ENCODE measurements at regions not wholly inside any gene's neighbourhood (a gene's known extent, or its start where the extent isn't known, plus 50 kb on each side); places are given as distances from the start of the nearest gene placed in this dataset.

DNA sequence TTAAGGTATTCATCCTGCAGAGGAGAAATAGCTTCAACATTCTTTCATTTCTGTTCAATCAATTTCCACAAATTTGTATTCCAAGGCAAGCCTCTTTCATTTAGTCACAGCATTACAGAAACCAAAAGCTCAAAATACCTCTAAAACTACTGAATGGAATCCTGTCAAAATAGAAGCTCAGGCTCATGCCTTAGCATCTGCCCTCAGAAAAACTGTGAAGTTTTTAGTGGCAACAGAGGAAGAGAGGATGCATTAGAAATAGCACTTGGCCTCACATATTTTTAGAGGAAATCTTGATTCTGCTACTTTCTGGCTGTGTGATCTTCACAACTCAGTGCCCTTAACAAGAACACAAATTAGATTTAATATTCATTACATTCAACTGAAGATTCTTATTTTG lies 69.1 kb upstream of the GALNT13 start:
- no peak overlapping the region for H3K9ac ChIP-seq (ENCODE audit: low read depth, low read length)
- no peaks in the 10 kb centered on the region for H3K27me3 ChIP-seq (ENCODE audit: control insufficient read depth, insufficient read depth, low read length)
- H3K4me3 ChIP-seq (ENCODE audit: low read depth, low read length), result no peak overlapping the region
- H3K9me3 ChIP-seq (ENCODE audit: control insufficient read depth, insufficient read depth, low read length), result no peaks in the 10 kb centered on the region
- no peaks in the 10 kb centered on the region for H3K36me3 ChIP-seq (ENCODE audit: control insufficient read depth, insufficient read depth, low read length)
- H3K27ac ChIP-seq (ENCODE audit: low read depth, low read length), result no peak overlapping the region
- H3K4me1 ChIP-seq (ENCODE audit: control insufficient read depth, insufficient read depth, low read length), result no peaks in the 10 kb centered on the region

- no peak overlapping the region for H3K27ac ChIP-seq (ENCODE audit: low read depth, low read length)
- H3K27me3 ChIP-seq (ENCODE audit: control insufficient read depth, insufficient read depth, low read length), result no peaks in the 10 kb centered on the region
- H3K9me3 ChIP-seq (ENCODE audit: control insufficient read depth, insufficient read depth, low read length), result no peaks in the 10 kb centered on the region
- no peak overlapping the region for H3K4me3 ChIP-seq (ENCODE audit: low read depth, low read length)
- H3K9ac ChIP-seq (ENCODE audit: low read depth, low read length), result no peak overlapping the region
- H3K36me3 ChIP-seq (ENCODE audit: control insufficient read depth, insufficient read depth, low read length), result no peaks in the 10 kb centered on the region
- H3K4me1 ChIP-seq (ENCODE audit: control insufficient read depth, insufficient read depth, low read length), result peaks cover 19% of the 10 kb centered on the region
Observed at GRCh38 chr2:153808679-153809078, 63.0 kb upstream of the GALNT13 start.

DNA sequence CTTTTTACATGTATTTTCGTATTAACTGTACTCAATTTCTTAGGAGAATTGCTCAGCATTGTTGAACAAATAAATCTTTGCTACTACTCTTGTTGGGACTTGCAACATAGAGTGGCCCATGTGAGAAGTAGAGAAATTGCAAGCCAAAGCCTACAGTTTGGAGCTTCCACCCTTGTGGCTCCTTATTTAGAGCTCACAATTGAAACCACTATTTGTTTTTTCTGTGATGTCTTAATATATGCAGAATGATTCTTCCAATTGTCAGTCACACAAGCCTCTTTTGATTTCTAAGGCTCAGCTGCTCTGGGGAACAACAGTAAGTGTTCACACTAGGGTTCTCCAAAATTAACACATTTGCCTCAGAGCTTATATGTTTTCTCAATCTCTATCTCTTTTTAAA lies 60.2 kb upstream of the GALNT13 start:
- H3K27me3 ChIP-seq (ENCODE audit: control insufficient read depth, insufficient read depth, low read length), result no peaks in the 10 kb centered on the region
- no peaks in the 10 kb centered on the region for H3K9me3 ChIP-seq (ENCODE audit: control insufficient read depth, insufficient read depth, low read length)
- no peak overlapping the region for H3K27ac ChIP-seq (ENCODE audit: low read depth, low read length)
- H3K9ac ChIP-seq (ENCODE audit: low read depth, low read length), result no peak overlapping the region
- no peaks in the 10 kb centered on the region for H3K36me3 ChIP-seq (ENCODE audit: control insufficient read depth, insufficient read depth, low read length)
- H3K4me1 ChIP-seq (ENCODE audit: control insufficient read depth, insufficient read depth, low read length), result peaks cover 19% of the 10 kb centered on the region
- H3K4me3 ChIP-seq (ENCODE audit: low read depth, low read length), result no peak overlapping the region

DNA sequence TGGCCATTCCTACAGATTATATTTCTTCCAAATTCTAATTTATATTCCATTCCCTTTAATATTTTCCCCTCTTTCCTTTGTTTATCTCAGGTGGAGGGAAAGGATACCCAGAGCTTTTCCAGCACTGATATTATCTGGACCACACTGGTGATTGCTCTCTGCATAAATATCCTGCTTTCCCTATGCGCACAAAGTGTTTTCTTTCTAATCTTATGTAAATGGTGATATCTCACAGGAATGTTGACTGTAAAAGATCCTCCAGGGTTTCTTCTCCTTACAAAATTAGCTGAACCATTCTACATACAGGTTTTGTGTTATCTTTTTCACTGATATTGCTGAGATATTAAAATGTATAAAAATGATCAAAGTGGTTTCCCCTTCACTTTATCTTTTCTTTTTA lies 59.1 kb upstream of the GALNT13 start:
- Histone ChIP-seq H3K9ac (ENCODE audit: low read depth, low read length) (no peak overlapping the region), H3K27me3 (ENCODE audit: control insufficient read depth, insufficient read depth, low read length) (no peaks in the 10 kb centered on the region), H3K9me3 (ENCODE audit: control insufficient read depth, insufficient read depth, low read length) (no peaks in the 10 kb centered on the region), H3K27ac (ENCODE audit: low read depth, low read length) (no peak overlapping the region), H3K36me3 (ENCODE audit: control insufficient read depth, insufficient read depth, low read length) (no peaks in the 10 kb centered on the region), H3K4me1 (ENCODE audit: control insufficient read depth, insufficient read depth, low read length) (peaks cover 19% of the 10 kb centered on the region), H3K4me3 (ENCODE audit: low read depth, low read length) (no peak overlapping the region)

GRCh38 chr2:153818242-153818641 lies 53.5 kb upstream of the GALNT13 start:
- H3K9ac ChIP-seq (ENCODE audit: low read depth, low read length), result no peak overlapping the region
- H3K4me1 ChIP-seq (ENCODE audit: control insufficient read depth, insufficient read depth, low read length), result no peaks in the 10 kb centered on the region
- no peaks in the 10 kb centered on the region for H3K27me3 ChIP-seq (ENCODE audit: control insufficient read depth, insufficient read depth, low read length)
- no peaks in the 10 kb centered on the region for H3K36me3 ChIP-seq (ENCODE audit: control insufficient read depth, insufficient read depth, low read length)
- H3K27ac ChIP-seq (ENCODE audit: low read depth, low read length), result no peak overlapping the region
- no peak overlapping the region for H3K4me3 ChIP-seq (ENCODE audit: low read depth, low read length)
- no peaks in the 10 kb centered on the region for H3K9me3 ChIP-seq (ENCODE audit: control insufficient read depth, insufficient read depth, low read length)

DNA sequence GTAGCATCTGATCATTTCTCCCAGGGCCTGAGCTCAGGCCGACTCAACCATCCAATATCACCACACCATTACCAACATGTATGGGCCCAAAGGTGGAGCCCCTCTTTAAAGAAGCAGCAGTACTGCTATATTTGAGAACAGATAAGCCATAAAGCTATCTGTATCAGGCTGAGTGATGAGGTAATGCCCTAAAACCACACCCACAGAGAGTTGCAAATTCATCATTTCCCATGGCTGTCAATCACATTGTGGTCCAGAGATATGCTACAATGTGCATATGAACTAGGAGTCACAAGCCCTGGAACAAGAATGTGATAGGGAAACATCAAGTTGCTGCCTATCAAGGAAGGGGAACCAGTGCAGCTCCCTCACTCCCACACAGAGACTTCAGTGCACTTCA lies 52.6 kb upstream of the GALNT13 start:
- Histone ChIP-seq H3K27ac (ENCODE audit: low read depth, low read length) (no peak overlapping the region), H3K9ac (ENCODE audit: low read depth, low read length) (no peak overlapping the region), H3K27me3 (ENCODE audit: control insufficient read depth, insufficient read depth, low read length) (no peaks in the 10 kb centered on the region), H3K4me1 (ENCODE audit: control insufficient read depth, insufficient read depth, low read length) (no peaks in the 10 kb centered on the region), H3K4me3 (ENCODE audit: low read depth, low read length) (no peak overlapping the region), H3K9me3 (ENCODE audit: control insufficient read depth, insufficient read depth, low read length) (no peaks in the 10 kb centered on the region), H3K36me3 (ENCODE audit: control insufficient read depth, insufficient read depth, low read length) (no peaks in the 10 kb centered on the region)

- H3K36me3 ChIP-seq (ENCODE audit: control insufficient read depth, insufficient read depth, low read length), result no peaks in the 10 kb centered on the region
- no peak overlapping the region for H3K9ac ChIP-seq (ENCODE audit: low read depth, low read length)
- H3K4me3 ChIP-seq (ENCODE audit: low read depth, low read length), result no peak overlapping the region
- H3K27ac ChIP-seq (ENCODE audit: low read depth, low read length), result no peak overlapping the region
- no peaks in the 10 kb centered on the region for H3K4me1 ChIP-seq (ENCODE audit: control insufficient read depth, insufficient read depth, low read length)
- H3K9me3 ChIP-seq (ENCODE audit: control insufficient read depth, insufficient read depth, low read length), result no peaks in the 10 kb centered on the region
- H3K27me3 ChIP-seq (ENCODE audit: control insufficient read depth, insufficient read depth, low read length), result no peaks in the 10 kb centered on the region
Observed at GRCh38 chr2:153819501-153819900, 52.2 kb upstream of the GALNT13 start.

Data from HUES48 (cell line).